H1 (cell line): ENCODE measurements at regions not wholly inside any gene's neighbourhood (a gene's known extent, or its start where the extent isn't known, plus 50 kb on each side); places are given as distances from the start of the nearest gene placed in this dataset.

Experiments used
- CTCF ChIA-PET: fragments of 300-600 bp; sonication (Branson Sonifier 250); formaldehyde crosslinking; loops from one replicate; lab custom pipeline; 2021; ENCODE audit not compliant: partially characterized antibody; lab: Charles Lee
- POLR2A ChIA-PET: fragments of 300-600 bp; sonication (Branson Sonifier 250); formaldehyde crosslinking; loops from one replicate; lab custom pipeline; 2021; ENCODE audit warnings: inconsistent platforms; ENCODE audit not compliant: partially characterized antibody; lab: Charles Lee
- DNase-seq, 2 experiments: peaks; one replicate each; pipeline versions ENCODE4 v3.0.0 to v3.0.0-alpha.2; 2010 to 2022; ENCODE audit warnings: low spot score in 2 of 2, low read depth in 1 of 2, mixed read lengths in 1 of 2
- FAIRE-seq: peaks from 2 replicates; lab custom pipeline; 2011; peaks lifted over from hg19 to GRCh38; lab: Jason Lieb, UNC
- H2AFZ ChIP-seq: 2 replicates; pipeline ENCODE4 v1.8.1; 2012; ENCODE audit warnings: low read length, inconsistent platforms
- H2AK5ac ChIP-seq: 2 replicates; pipeline ENCODE4 v1.6.1; 2013; ENCODE audit warnings: low read depth, low read length
- H2BK120ac ChIP-seq: replicated peaks from 2 replicates; pipeline ENCODE3; 2013; ENCODE audit warnings: low read depth, low read length, inconsistent platforms
- H2BK12ac ChIP-seq: 2 replicates; pipeline ENCODE4 v1.6.1; 2013; ENCODE audit warnings: low read depth, low read length
- H2BK15ac ChIP-seq: 2 replicates; pipeline ENCODE4 v1.6.1; 2013; ENCODE audit warnings: low read length
- H2BK20ac ChIP-seq: 2 replicates; pipeline ENCODE4 v1.6.1; 2013; ENCODE audit warnings: low read length
- H2BK5ac ChIP-seq: 2 replicates; pipeline ENCODE4 v1.6.1; 2013; ENCODE audit warnings: low read depth, low read length
- H3K14ac ChIP-seq: 2 replicates; pipeline ENCODE4 v1.6.1; 2013; ENCODE audit warnings: inconsistent platforms; ENCODE audit not compliant: insufficient read length
- H3K18ac ChIP-seq: 2 replicates; pipeline ENCODE4 v1.6.1; 2013; ENCODE audit warnings: low read length; ENCODE audit errors: extremely low read depth
- H3K23ac ChIP-seq: 2 replicates; pipeline ENCODE4 v1.6.1; 2013; ENCODE audit warnings: inconsistent platforms; ENCODE audit not compliant: insufficient read length
- H3K23me2 ChIP-seq: 2 replicates; pipeline ENCODE4 v1.6.1; 2013; ENCODE audit warnings: low read depth, low read length
- H3K27ac ChIP-seq: 2 replicates; pipeline ENCODE4 v1.6.1; 2011; ENCODE audit warnings: low read depth, low read length, inconsistent platforms
- H3K27me3 ChIP-seq, 4 experiments: replicated peaks in 1 of 4; 1 replicate in 1 of 4; 2 replicates in 3 of 4; pipeline versions ENCODE4 v1.6.1 to v1.8.1; 2011 to 2013; ENCODE audit warnings: low read length in 3 of 4, mild to moderate bottlenecking in 3 of 4, inconsistent platforms in 2 of 4, mixed read lengths in 2 of 4, moderate library complexity in 1 of 4; ENCODE audit not compliant: control insufficient read depth in 3 of 4, insufficient read depth in 3 of 4; ENCODE audit errors: extremely low read depth in 1 of 4
- H3K36me3 ChIP-seq, 4 experiments: 2 replicates each; pipeline versions ENCODE4 v1.6.1 to v1.8.1; 2011 to 2013; ENCODE audit warnings: mild to moderate bottlenecking in 4 of 4, low read length in 3 of 4, moderate library complexity in 2 of 4, control low read depth in 1 of 4, inconsistent platforms in 1 of 4; ENCODE audit not compliant: insufficient read depth in 4 of 4, control insufficient read depth in 2 of 4
- H3K4ac ChIP-seq: replicated peaks from 2 replicates; pipeline ENCODE3; 2013; ENCODE audit warnings: low read length, low read depth, mixed read lengths, inconsistent platforms; ENCODE audit not compliant: insufficient read length
- H3K4me1 ChIP-seq, 4 experiments: replicated peaks in 1 of 4; 1 replicate in 1 of 4; 2 replicates in 3 of 4; pipeline versions ENCODE4 v1.6.1 to v1.8.1; 2011 to 2013; ENCODE audit warnings: low read length in 3 of 4, inconsistent platforms in 2 of 4, mixed read lengths in 1 of 4; ENCODE audit not compliant: insufficient read depth in 4 of 4, control insufficient read depth in 3 of 4
- H3K4me2 ChIP-seq, 2 experiments: 2 replicates each; pipeline versions ENCODE4 v1.6.1 to v1.8.1; 2011 to 2013; ENCODE audit warnings: low read depth in 2 of 2, low read length in 2 of 2, control low read depth in 1 of 2, inconsistent platforms in 1 of 2, mild to moderate bottlenecking in 1 of 2; ENCODE audit not compliant: insufficient read depth in 1 of 2
- H3K4me3 ChIP-seq, 4 experiments: fragments of 200-600, 300-600 bp in 1 of 4; sonication (generic), shearing (Covaris generic), sonication (Bioruptor Twin) in 1 of 4; 2 replicates each; pipeline versions ENCODE4 v1.5.1 to v1.8.1; 2011 to 2016; ENCODE audit warnings: low read length in 4 of 4, low read depth in 3 of 4, control low read depth in 2 of 4, inconsistent platforms in 2 of 4, mild to moderate bottlenecking in 2 of 4, mixed read lengths in 1 of 4, moderate library complexity in 1 of 4; ENCODE audit not compliant: insufficient read depth in 2 of 4; ENCODE audit errors: extremely low read depth in 1 of 4
- H3K56ac ChIP-seq: replicated peaks from 2 replicates; pipeline ENCODE3; 2013; ENCODE audit warnings: low read depth, mild to moderate bottlenecking, mixed read lengths, low read length, inconsistent platforms; ENCODE audit not compliant: insufficient read length
- H3K79me1 ChIP-seq: 2 replicates; pipeline ENCODE4 v1.6.1; 2013; ENCODE audit warnings: low read depth, low read length, control low read depth
- H3K79me2 ChIP-seq, 2 experiments: 2 replicates each; pipeline versions ENCODE4 v1.6.1 to v1.8.1; 2012 to 2013; ENCODE audit warnings: low read length in 2 of 2, mild to moderate bottlenecking in 2 of 2, inconsistent platforms in 1 of 2; ENCODE audit not compliant: insufficient read depth in 2 of 2, control insufficient read depth in 1 of 2
- H3K9ac ChIP-seq, 4 experiments: replicated peaks in 1 of 4; 1 replicate in 1 of 4; 2 replicates in 3 of 4; pipeline versions ENCODE4 v1.6.1 to v1.8.1; 2011 to 2013; ENCODE audit warnings: low read depth in 3 of 4, low read length in 3 of 4, control low read depth in 2 of 4, mild to moderate bottlenecking in 2 of 4, moderate library complexity in 2 of 4, inconsistent platforms in 1 of 4; ENCODE audit errors: extremely low read depth in 1 of 4
- H3K9me3 ChIP-seq, 2 experiments: 2 replicates each; pipeline versions ENCODE4 v1.6.1 to v1.8.1; 2012 to 2013; ENCODE audit warnings: mild to moderate bottlenecking in 2 of 2, moderate library complexity in 2 of 2, control low read depth in 1 of 2, inconsistent platforms in 1 of 2, low read depth in 1 of 2, low read length in 1 of 2, mixed read lengths in 1 of 2; ENCODE audit not compliant: insufficient read depth in 2 of 2
- H4K20me1 ChIP-seq, 2 experiments: replicated peaks in 1 of 2; 2 replicates each; pipeline versions ENCODE3 to v1.8.1; 2011 to 2013; ENCODE audit warnings: inconsistent platforms in 2 of 2, low read length in 2 of 2, mild to moderate bottlenecking in 1 of 2; ENCODE audit not compliant: insufficient read depth in 2 of 2, control insufficient read depth in 1 of 2
- H4K5ac ChIP-seq: 2 replicates; pipeline ENCODE4 v1.6.1; 2013; ENCODE audit warnings: low read length, low read depth, mixed read lengths, inconsistent platforms; ENCODE audit not compliant: insufficient read length
- H4K8ac ChIP-seq: 2 replicates; pipeline ENCODE4 v1.8.0; 2013; ENCODE audit warnings: mild to moderate bottlenecking, moderate library complexity, low read length, inconsistent platforms; ENCODE audit not compliant: insufficient read depth; ENCODE audit errors: extremely low read depth
- H4K91ac ChIP-seq: replicated peaks from 2 replicates; pipeline ENCODE3; 2013; ENCODE audit warnings: low read length, mixed read lengths, inconsistent platforms; ENCODE audit not compliant: insufficient read length
- BCL11A ChIP-seq, 2 experiments: IDR thresholded peaks; one replicate each; pipeline ENCODE4 v1.6.1; 2011; ENCODE audit warnings: low read depth in 2 of 2, low read length in 2 of 2, mild to moderate bottlenecking in 2 of 2
- JUN ChIP-seq: IDR thresholded peaks from 2 replicates; pipeline ENCODE4 v1.6.1; 2011; ENCODE audit warnings: low read depth, mild to moderate bottlenecking, improper control_type of control experiment, low read length
- KDM4A ChIP-seq: IDR thresholded peaks from one replicate; pipeline ENCODE4 v1.7.1; 2012; ENCODE audit warnings: low read depth, mild to moderate bottlenecking, moderate library complexity, low read length, inconsistent platforms; ENCODE audit not compliant: severe bottlenecking
- WGBS, 2 experiments: shearing (Covaris generic) in 1 of 2; methylation state at CpG; one replicate each; pipeline versions ENCODE4 v1.1.6 to v1.1.7; 2013 to 2015; ENCODE audit warnings: low lambda C conversion rate in 2 of 2, mixed read lengths in 2 of 2, inconsistent platforms in 1 of 2, low coverage in 1 of 2, missing lambda C conversion rate in 1 of 2; ENCODE audit not compliant: insufficient replicate concordance in 2 of 2, insufficient coverage in 1 of 2, insufficient read length in 1 of 2; ENCODE audit errors: extremely low coverage in 1 of 2, missing lambda C conversion rate in 1 of 2; 5-methylcytosine and 5-hydroxymethylcytosine counted together

DNA sequence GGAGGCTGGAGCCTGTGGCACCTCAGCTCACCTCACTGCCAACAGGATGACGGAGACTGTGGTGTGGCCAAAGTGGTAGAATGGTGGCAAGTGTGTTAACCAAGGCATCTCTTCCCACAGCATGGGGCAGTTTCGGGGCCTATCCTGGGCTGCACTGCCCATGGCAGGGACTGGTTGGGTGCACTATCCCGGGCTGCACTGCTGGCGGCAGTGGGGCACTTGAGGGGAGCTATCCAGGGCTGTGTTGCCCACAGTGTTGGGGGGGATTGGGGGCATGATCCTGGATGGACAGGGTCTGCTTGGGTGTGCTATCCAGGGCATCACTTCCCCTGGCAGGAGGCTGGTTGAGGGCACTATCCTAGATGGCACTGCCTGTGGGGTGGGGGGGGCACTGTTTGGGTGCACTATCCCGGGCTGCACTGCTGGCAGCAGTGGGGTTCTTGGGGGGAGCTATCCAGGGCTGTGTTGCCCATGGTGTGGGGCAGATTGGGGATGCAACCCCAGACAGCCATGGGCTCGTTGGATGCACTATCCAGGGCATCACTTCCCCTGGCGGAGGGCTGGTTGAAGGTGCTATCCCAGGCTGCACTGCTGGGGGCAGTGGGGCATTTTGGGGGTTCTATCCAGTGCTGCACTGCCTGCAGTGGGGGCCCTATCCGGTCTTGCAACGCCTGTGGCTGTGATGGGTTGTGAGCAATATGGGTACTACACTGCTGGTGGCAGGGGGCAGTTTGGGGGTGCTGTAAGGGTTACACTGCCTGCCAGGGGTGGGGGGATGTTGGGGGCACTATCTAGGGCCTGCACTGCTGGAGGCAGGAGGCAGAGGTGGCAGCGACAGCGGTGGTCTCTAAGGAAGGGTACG, 129.7 kb downstream of the ZNF248 start:
- Histone ChIP-seq H3K23ac (no peak overlapping the region), H3K4me3 (no peak overlapping the region), H3K18ac (no peak overlapping the region), H3K79me2 (no peaks in the 10 kb centered on the region), H3K23me2 (no peaks in the 10 kb centered on the region; the same call in 1 of the 2 replicates), H3K4me2 (no peak overlapping the region), H4K20me1 (no peaks in the 10 kb centered on the region), H3K27ac (no peak overlapping the region), H3K4ac (no peak overlapping the region), H2BK20ac (no peak overlapping the region), H3K14ac (no peak overlapping the region), H4K91ac (no peak overlapping the region), H4K5ac (no peak overlapping the region), H3K36me3 (no peaks in the 10 kb centered on the region), H3K56ac (no peak overlapping the region), H2AFZ (no peak overlapping the region), H2BK5ac (no peak overlapping the region), H3K79me1 (no peaks in the 10 kb centered on the region), H2BK15ac (no peak overlapping the region), H2BK12ac (no peak overlapping the region), H3K4me1 (no peaks in the 10 kb centered on the region), H4K8ac (no peak overlapping the region; the same call in 1 of the 2 replicates), H2AK5ac (no peak overlapping the region), H2BK120ac (no peak overlapping the region), H3K9me3 (peaks cover 47 to 63% of the 10 kb centered on the region in 2 experiments), H3K27me3 (no peaks in the 10 kb centered on the region), H3K9ac (no peak overlapping the region)
- ChIA-PET CTCF (no interaction called here), POLR2A (no interaction called here)
- FAIRE-seq, result no peak
- 88% methylated on average over 11 of the region's 12 CpGs; no CpG with 5 or more reads in 1 of the 2 experiments for WGBS, 2 experiments
- TF ChIP-seq BCL11A (IDR thresholded peaks at IDR 0.05; ENCODE audit: low read depth in 2 of 2, low read length in 2 of 2), result no peak
- no peak for TF ChIP-seq JUN
- TF ChIP-seq KDM4A, result no peak
- DNase-seq, result no peak
